Activated T-helper 1 cell treated with anti-CD3 and anti-CD28 coated beads, Interleukin-12 subunit alpha, Interleukin-12 subunit beta, Interleukin-2, Interleukin-4 antibody, amounts not matched to agents 30 ng/mL and 10 ng/mL and 1 ng/mL, durations not matched to agents 14 hours and 24 hours and 36 hours (primary cell): ENCODE measurements at regions not wholly inside any gene's neighbourhood (a gene's known extent, or its start where the extent isn't known, plus 50 kb on each side); places are given as distances from the start of the nearest gene placed in this dataset.
"Not testable (repeated sequence)": the region's sequence is repeated elsewhere in the genome, so short reads cannot be mapped to it uniquely, and the experiment has no call there.

Experiments
- DNase-seq: peaks from one replicate; pipeline ENCODE4 v3.0.0; 2021; ENCODE audit warnings: low spot score
- H3K27ac Mint-ChIP-seq: one replicate; pipeline ENCODE4 v1.8.0; 2021; ENCODE audit warnings: mild to moderate bottlenecking, mixed read lengths
- H3K27me3 Mint-ChIP-seq: one replicate; pipeline ENCODE4 v1.8.0; 2022; ENCODE audit warnings: mild to moderate bottlenecking, moderate library complexity, mixed read lengths; ENCODE audit not compliant: insufficient read depth
- H3K36me3 Mint-ChIP-seq: one replicate; pipeline ENCODE4 v1.8.0; 2021; ENCODE audit warnings: low read depth, mixed read lengths
- H3K4me1 Mint-ChIP-seq: one replicate; pipeline ENCODE4 v1.8.0; 2021; ENCODE audit warnings: low read depth, mixed read lengths
- H3K4me3 Mint-ChIP-seq: one replicate; pipeline ENCODE4 v1.8.0; 2021; ENCODE audit warnings: mild to moderate bottlenecking, moderate library complexity, mixed read lengths
- H3K9me3 Mint-ChIP-seq: one replicate; pipeline ENCODE4 v1.8.0; 2021; ENCODE audit warnings: mixed read lengths
- intact Hi-C: fragments of 100-400 bp; cut with micrococcal nuclease; formaldehyde crosslinking; loops from one replicate; pipeline ENCODE4 v1.15.1; 2024

GRCh38 chrX:131830400-131831184 is 192.5 kb upstream of the STK26 start:
- intact Hi-C loops, result loop anchor here (1.0 kb wide), 2 partner anchors 192 to 387 kb away; no protein-coding TSS in a partner anchor
- Mint-ChIP-seq H3K27ac (peak overlapping the region; percentile 91), H3K4me1 (peaks cover 34% of the 10 kb centered on the region), H3K27me3 (no peaks in the 10 kb centered on the region), H3K36me3 (peaks cover 4% of the 10 kb centered on the region), H3K4me3 (peak overlapping the region; percentile 95), H3K9me3 (no peaks in the 10 kb centered on the region)
- DNase-seq, result peak; percentile 40

DNA sequence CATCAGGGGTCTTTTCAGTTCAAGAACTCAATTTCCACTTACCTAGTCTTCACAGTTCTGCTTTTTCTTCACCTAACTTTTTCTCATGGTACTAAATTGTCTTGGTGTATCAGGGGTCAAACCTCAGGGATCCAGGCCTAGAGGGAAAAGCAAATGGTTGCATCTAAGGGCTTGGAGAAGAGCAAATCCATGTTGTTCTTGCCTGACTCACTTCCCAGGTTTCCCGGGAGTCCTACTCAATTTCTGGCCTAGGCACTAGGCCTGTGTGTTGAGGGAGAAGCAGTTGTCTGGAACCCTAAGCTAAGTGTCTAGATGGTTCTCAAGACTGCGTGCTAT is 191.9 kb upstream of the STK26 start:
- Mint-ChIP-seq H3K9me3 (no peaks in the 10 kb centered on the region), H3K4me1 (peaks cover 30% of the 10 kb centered on the region), H3K27ac (peak overlapping the region; percentile 91), H3K27me3 (no peaks in the 10 kb centered on the region), H3K4me3 (peak overlapping the region; percentile 95), H3K36me3 (peaks cover 4% of the 10 kb centered on the region)
- DNase-seq, result no peak
- intact Hi-C loops, result no loop called here

GRCh38 chrX:131836161-131836560 is 186.9 kb upstream of the STK26 start:
- no peak overlapping the region for H3K27ac Mint-ChIP-seq

GRCh38 chrX:131837325-131837724 is 185.8 kb upstream of the STK26 start:
- DNase-seq, result no peak
- Mint-ChIP-seq H3K4me1 (no peaks in the 10 kb centered on the region), H3K36me3 (no peaks in the 10 kb centered on the region), H3K4me3 (no peak overlapping the region), H3K27me3 (no peaks in the 10 kb centered on the region), H3K27ac (no peak overlapping the region), H3K9me3 (no peaks in the 10 kb centered on the region)
- intact Hi-C loops, result no loop called here

More at GRCh38 chrX:131836161-131836560, 186.9 kb upstream of the STK26 start:
- DNase-seq, result no peak
- Mint-ChIP-seq H3K27me3 (no peaks in the 10 kb centered on the region), H3K9me3 (no peaks in the 10 kb centered on the region), H3K4me3 (no peak overlapping the region), H3K36me3 (no peaks in the 10 kb centered on the region), H3K4me1 (peaks cover 9% of the 10 kb centered on the region)
- intact Hi-C loops, result no loop called here

- DNase-seq, result no peak
- intact Hi-C loops, result loop anchor here (1.0 to 5.0 kb wide), 4 partner anchors 230 to 771 kb away; partner anchors contain the start of gene RAP2C
These were observed 182.2 kb upstream of the STK26 start for GRCh38 chrX:131840799-131841495.

DNA sequence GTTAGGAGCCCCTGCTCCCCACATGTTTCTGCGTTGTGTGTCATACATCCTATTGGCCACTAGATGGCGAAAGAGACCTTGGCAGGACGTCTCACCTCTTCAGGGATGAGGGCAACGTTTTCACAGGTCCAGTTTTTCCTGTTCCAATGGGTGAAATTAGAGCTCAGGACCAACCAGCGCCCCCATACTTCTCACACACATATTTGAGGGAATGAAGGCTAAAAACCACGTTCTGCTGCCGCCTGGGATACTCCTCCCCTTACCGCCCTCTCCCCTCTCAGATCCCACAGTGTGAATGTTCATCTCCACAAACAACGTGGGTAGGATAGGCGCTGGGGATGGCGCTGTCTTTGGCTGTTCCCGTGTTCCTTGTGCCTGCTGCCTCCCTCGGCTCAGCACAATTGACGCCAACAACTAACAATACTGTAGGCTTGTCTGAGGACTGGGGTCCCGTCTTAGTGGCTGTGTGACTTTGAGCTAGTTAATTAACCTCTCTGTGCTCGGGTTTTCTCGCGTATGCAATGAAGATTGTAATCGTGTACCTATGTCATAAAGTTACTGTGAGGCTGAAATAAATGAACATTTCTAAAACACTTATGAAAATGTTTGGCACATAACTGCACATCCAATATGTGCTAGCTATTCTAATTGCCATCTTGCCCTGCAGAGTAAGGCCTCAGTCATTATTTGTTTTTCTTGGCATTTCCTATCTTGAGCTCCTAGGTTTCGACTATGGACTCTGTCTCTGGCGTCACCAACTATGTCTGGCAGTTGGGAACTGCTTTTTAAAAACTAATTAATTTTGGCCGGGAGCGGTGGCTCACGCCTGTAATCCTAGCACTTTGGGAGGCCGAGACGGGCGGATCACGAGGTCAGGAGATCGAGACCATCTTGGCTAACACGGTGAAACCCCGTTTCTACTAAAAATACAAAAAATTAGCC is 181.3 kb upstream of the STK26 start:
- Mint-ChIP-seq H3K36me3 (no peaks in the 10 kb centered on the region), H3K27me3 (no peaks in the 10 kb centered on the region), H3K4me1 (no peaks in the 10 kb centered on the region), H3K9me3 (no peaks in the 10 kb centered on the region), H3K4me3 (no peak overlapping the region), H3K27ac (no peak overlapping the region)
- no peak for DNase-seq
- intact Hi-C loops, result loop anchor here (1.0 to 5.0 kb wide), 4 partner anchors 230 to 771 kb away; partner anchors contain the start of gene RAP2C

More at GRCh38 chrX:131840799-131841495, 182.2 kb upstream of the STK26 start:
- Mint-ChIP-seq H3K27ac (no peak overlapping the region), H3K9me3 (no peaks in the 10 kb centered on the region), H3K4me3 (no peak overlapping the region), H3K27me3 (no peaks in the 10 kb centered on the region), H3K36me3 (no peaks in the 10 kb centered on the region), H3K4me1 (no peaks in the 10 kb centered on the region)

- no peak for DNase-seq
- no peaks in the 10 kb centered on the region for H3K36me3 Mint-ChIP-seq
- no peak overlapping the region for H3K4me3 Mint-ChIP-seq
- H3K9me3 Mint-ChIP-seq, result no peaks in the 10 kb centered on the region
- H3K27ac Mint-ChIP-seq, result no peak overlapping the region
- no peaks in the 10 kb centered on the region for H3K27me3 Mint-ChIP-seq
- intact Hi-C loops, result loop anchor here (5.0 kb wide), 2 partner anchors 248 to 768 kb away; no protein-coding TSS in a partner anchor
- H3K4me1 Mint-ChIP-seq, result no peaks in the 10 kb centered on the region
These were observed 179.1 kb upstream of the STK26 start for GRCh38 chrX:131843987-131844386.

GRCh38 chrX:131845201-131845600 is 177.9 kb upstream of the STK26 start:
- Mint-ChIP-seq H3K27me3 (no peaks in the 10 kb centered on the region), H3K36me3 (no peaks in the 10 kb centered on the region), H3K4me3 (no peak overlapping the region), H3K4me1 (no peaks in the 10 kb centered on the region), H3K9me3 (no peaks in the 10 kb centered on the region), H3K27ac (no peak overlapping the region)
- intact Hi-C loops, result no loop called here
- DNase-seq, result no peak

DNA sequence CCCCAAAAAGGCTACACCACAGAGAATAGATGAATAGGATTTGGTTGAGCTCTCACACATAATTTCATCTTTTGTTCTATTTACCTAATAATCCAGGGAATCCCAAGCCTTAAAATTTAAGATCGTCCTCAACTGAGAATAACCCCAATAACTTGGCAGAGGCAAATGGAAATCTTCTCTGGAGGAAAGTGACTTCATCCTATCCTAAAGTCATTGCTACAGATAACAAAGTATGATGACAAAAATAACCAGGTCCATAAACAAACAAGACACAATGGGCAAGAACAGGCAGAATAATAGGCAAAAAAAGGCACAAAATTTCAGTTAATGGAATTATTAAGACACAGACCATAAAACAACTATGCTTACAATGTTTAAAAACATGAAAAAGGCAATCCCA is 177.3 kb upstream of the STK26 start:
- H3K9me3 Mint-ChIP-seq, result no peaks in the 10 kb centered on the region
- H3K36me3 Mint-ChIP-seq, result no peaks in the 10 kb centered on the region
- no peak for DNase-seq
- H3K27ac Mint-ChIP-seq, result no peak overlapping the region
- intact Hi-C loops, result no loop called here
- H3K4me1 Mint-ChIP-seq, result no peaks in the 10 kb centered on the region
- H3K4me3 Mint-ChIP-seq, result no peak overlapping the region
- no peaks in the 10 kb centered on the region for H3K27me3 Mint-ChIP-seq

DNA sequence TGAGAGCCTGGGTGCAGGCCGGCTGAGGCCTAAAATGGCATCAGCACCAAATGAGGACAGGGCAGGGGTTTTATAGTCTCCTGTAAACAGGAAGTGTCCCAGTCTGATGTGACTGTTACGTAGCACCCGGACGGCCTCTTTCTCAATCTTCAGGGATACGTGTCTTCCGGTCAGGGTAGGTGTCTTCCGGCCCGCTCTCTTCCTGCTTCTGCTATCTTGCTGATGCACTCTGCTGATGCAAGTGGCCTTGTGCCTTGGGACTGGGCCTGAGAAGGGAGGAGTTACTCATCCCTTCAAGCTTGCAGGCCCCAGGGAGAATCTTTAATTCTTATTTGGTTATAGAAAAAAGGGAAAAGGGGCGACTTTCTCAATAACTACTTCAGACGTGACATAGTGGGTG is 172.1 kb upstream of the STK26 start:
- DNase-seq, H3K36me3 Mint-ChIP-seq, H3K27me3 Mint-ChIP-seq, H3K4me3 Mint-ChIP-seq, intact Hi-C loops, H3K9me3 Mint-ChIP-seq, H3K27ac Mint-ChIP-seq, H3K4me1 Mint-ChIP-seq: not testable (repeated sequence)

DNA sequence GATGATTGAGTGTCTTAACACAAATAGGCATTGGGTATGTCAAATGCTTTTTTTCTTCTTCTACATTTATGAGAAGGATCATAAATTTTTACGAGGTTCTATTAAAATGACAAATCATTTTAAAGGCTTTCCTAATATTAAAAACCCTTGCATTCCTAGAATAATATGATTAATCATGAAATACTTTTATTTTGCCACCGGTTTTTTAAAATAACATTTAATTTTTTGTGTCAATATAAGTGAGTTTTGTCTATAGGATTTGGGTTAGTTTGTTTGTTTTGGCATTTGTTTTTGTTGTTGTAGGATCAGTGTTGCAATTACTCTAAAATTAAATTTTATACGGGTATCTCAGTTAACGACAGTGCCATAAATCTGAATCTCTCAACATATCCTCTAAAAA is 169.7 kb upstream of the STK26 start:
- intact Hi-C loops, result no loop called here
- no peak for DNase-seq
- Mint-ChIP-seq H3K4me1 (no peaks in the 10 kb centered on the region), H3K9me3 (no peaks in the 10 kb centered on the region), H3K36me3 (no peaks in the 10 kb centered on the region), H3K27ac (no peak overlapping the region), H3K4me3 (no peak overlapping the region), H3K27me3 (no peaks in the 10 kb centered on the region)

GRCh38 chrX:131854581-131854980 is 168.5 kb upstream of the STK26 start:
- no peak overlapping the region for H3K4me3 Mint-ChIP-seq
- H3K27me3 Mint-ChIP-seq, result no peaks in the 10 kb centered on the region
- intact Hi-C loops, result no loop called here
- H3K36me3 Mint-ChIP-seq, result no peaks in the 10 kb centered on the region
- H3K27ac Mint-ChIP-seq, result no peak overlapping the region
- H3K9me3 Mint-ChIP-seq, result no peaks in the 10 kb centered on the region
- no peaks in the 10 kb centered on the region for H3K4me1 Mint-ChIP-seq
- no peak for DNase-seq
